HL-60 (cell line): ENCODE measurements at regions not wholly inside any gene's neighbourhood (a gene's known extent, or its start where the extent isn't known, plus 50 kb on each side); places are given as distances from the start of the nearest gene placed in this dataset.

Experiments used
- DNase-seq, 2 experiments: peaks; one replicate each; pipeline ENCODE4 v3.0.0-alpha.2; 2010 to 2020; ENCODE audit warnings: low read depth in 1 of 2, low spot score in 1 of 2
- H3K27ac ChIP-seq: fragments of 250-450 bp; sonication (Bioruptor Pico); replicated peaks from 2 replicates; pipeline ENCODE4 v1.5.1; 2020; ENCODE audit warnings: mild to moderate bottlenecking, moderate library complexity
- H3K27me3 ChIP-seq: fragments of 250-450 bp; sonication (Bioruptor Pico); 2 replicates; pipeline ENCODE4 v1.5.1; 2021; ENCODE audit warnings: mild to moderate bottlenecking, moderate library complexity; ENCODE audit not compliant: insufficient read depth, poor library complexity, severe bottlenecking
- H3K4me3 ChIP-seq: replicated peaks from 2 replicates; pipeline ENCODE4 v1.5.1; 2011; ENCODE audit warnings: mild to moderate bottlenecking, control low read depth, low read length; ENCODE audit not compliant: insufficient read depth
- GABPA ChIP-seq: IDR thresholded peaks from 2 replicates; pipeline ENCODE4 v1.6.1; 2012; ENCODE audit warnings: low read depth
- POLR2AphosphoS5 ChIP-seq: IDR thresholded peaks from 2 replicates; pipeline ENCODE4 v1.6.1; 2012; ENCODE audit warnings: low read depth
- REST ChIP-seq: IDR thresholded peaks from 2 replicates; pipeline ENCODE4 v1.6.1; 2012; ENCODE audit warnings: low read depth; ENCODE audit not compliant: insufficient replicate concordance
- SPI1 ChIP-seq: IDR thresholded peaks from 2 replicates; pipeline ENCODE4 v1.6.1; 2012; ENCODE audit warnings: low read depth, mild to moderate bottlenecking, borderline replicate concordance
- TF ChIP-seq, protein P1 (sequence below): IDR thresholded peaks from one replicate; pipeline ENCODE4 v1.5.1; 2011; ENCODE audit warnings: low read length, control low read depth, inconsistent platforms; ENCODE audit not compliant: insufficient read depth

- no peak for DNase-seq
- no peak for TF ChIP-seq REST
- no peak for TF ChIP-seq GABPA
- TF ChIP-seq SPI1, result no peak
- TF ChIP-seq, protein P1, sequence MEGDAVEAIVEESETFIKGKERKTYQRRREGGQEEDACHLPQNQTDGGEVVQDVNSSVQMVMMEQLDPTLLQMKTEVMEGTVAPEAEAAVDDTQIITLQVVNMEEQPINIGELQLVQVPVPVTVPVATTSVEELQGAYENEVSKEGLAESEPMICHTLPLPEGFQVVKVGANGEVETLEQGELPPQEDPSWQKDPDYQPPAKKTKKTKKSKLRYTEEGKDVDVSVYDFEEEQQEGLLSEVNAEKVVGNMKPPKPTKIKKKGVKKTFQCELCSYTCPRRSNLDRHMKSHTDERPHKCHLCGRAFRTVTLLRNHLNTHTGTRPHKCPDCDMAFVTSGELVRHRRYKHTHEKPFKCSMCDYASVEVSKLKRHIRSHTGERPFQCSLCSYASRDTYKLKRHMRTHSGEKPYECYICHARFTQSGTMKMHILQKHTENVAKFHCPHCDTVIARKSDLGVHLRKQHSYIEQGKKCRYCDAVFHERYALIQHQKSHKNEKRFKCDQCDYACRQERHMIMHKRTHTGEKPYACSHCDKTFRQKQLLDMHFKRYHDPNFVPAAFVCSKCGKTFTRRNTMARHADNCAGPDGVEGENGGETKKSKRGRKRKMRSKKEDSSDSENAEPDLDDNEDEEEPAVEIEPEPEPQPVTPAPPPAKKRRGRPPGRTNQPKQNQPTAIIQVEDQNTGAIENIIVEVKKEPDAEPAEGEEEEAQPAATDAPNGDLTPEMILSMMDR, result no peak
- TF ChIP-seq POLR2AphosphoS5, result no peak
- Histone ChIP-seq H3K4me3 (no peak overlapping the region), H3K27ac (no peak overlapping the region), H3K27me3 (no peaks in the 10 kb centered on the region)
Measured at GRCh38 chr11:96697466-96697865, 307.7 kb downstream of the JRKL start.

DNA sequence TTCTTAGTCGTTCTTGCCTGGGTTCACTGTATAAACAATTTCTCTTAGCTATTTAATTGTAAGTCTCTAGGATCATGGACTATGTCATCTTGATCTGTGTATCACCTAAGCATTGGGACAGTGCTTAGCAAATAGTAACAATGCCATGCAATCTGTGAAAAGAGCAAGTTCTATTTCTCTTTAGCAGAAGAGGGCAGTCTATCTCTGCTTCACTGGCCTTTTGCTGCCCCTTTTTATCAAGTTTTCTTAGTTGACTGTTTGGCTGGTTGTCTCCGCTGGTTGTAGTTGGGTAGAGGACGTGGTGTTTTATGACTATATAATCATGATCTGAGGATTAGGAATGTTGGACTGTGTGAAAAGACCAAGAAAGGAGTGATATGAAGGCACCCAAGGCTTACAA is 315.0 kb downstream of the JRKL start:
- Histone ChIP-seq H3K27ac (no peak overlapping the region), H3K27me3 (no peaks in the 10 kb centered on the region), H3K4me3 (no peak overlapping the region)
- TF ChIP-seq REST, result no peak
- no peak for TF ChIP-seq SPI1
- no peak for TF ChIP-seq POLR2AphosphoS5
- TF ChIP-seq, protein P1, result no peak
- no peak for TF ChIP-seq GABPA
- no peak for DNase-seq

- Histone ChIP-seq H3K27ac (no peak overlapping the region), H3K4me3 (no peak overlapping the region), H3K27me3 (no peaks in the 10 kb centered on the region)
- no peak for DNase-seq
- TF ChIP-seq REST (no peak), GABPA (no peak), POLR2AphosphoS5 (no peak), SPI1 (no peak)
- TF ChIP-seq, protein P1, result no peak
Measured at GRCh38 chr11:96706761-96707160, 316.9 kb downstream of the JRKL start.
